Thyroid gland (tissue), 4 donors: ENCODE measurements at regions not wholly inside any gene's neighbourhood (a gene's known extent, or its start where the extent isn't known, plus 50 kb on each side); places are given as distances from the start of the nearest gene placed in this dataset.

Source experiments
- POLR2A ChIP-seq, 2 donors: fragments of 450-650 bp; IDR thresholded peaks; one replicate each; pipeline ENCODE4 v1.6.1; 2017; ENCODE audit warnings: antibody characterized with exemption in 2 of 2, mild to moderate bottlenecking in 2 of 2, moderate library complexity in 1 of 2
- TF ChIP-seq, protein P1 (sequence below), 6 experiments: fragments of 200-600 bp in 3 of 6; fragments of 450-650 bp in 3 of 6; sonication (generic) in 3 of 6; IDR thresholded peaks; one replicate each; pipeline ENCODE4 v1.5.1; 2016 to 2019; ENCODE audit warnings: antibody characterized with exemption in 6 of 6, mild to moderate bottlenecking in 2 of 6, inconsistent platforms in 1 of 6, moderate library complexity in 1 of 6

DNA sequence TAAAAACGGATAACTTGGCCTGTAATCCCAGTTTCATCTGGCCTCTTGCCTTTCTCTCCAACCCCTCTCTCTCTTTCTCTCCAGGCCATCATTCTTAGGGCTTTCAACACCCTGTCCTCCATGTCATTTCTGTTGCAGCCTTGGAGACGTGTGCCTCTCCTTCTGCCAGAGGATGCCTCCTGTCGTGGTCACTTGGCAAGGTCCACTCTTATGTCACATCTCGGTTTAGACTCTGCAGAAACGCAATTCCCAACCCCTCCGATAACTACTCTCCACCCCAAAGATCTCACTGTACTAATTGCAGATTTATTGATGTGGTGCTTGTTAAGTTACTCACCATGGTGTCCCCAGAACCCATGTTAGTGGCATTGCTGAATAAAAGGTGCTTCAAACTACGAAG, 787.3 kb upstream of the RBFOX1 start:
- TF ChIP-seq, protein P1, sequence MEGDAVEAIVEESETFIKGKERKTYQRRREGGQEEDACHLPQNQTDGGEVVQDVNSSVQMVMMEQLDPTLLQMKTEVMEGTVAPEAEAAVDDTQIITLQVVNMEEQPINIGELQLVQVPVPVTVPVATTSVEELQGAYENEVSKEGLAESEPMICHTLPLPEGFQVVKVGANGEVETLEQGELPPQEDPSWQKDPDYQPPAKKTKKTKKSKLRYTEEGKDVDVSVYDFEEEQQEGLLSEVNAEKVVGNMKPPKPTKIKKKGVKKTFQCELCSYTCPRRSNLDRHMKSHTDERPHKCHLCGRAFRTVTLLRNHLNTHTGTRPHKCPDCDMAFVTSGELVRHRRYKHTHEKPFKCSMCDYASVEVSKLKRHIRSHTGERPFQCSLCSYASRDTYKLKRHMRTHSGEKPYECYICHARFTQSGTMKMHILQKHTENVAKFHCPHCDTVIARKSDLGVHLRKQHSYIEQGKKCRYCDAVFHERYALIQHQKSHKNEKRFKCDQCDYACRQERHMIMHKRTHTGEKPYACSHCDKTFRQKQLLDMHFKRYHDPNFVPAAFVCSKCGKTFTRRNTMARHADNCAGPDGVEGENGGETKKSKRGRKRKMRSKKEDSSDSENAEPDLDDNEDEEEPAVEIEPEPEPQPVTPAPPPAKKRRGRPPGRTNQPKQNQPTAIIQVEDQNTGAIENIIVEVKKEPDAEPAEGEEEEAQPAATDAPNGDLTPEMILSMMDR (IDR thresholded peaks at IDR 0.05) = no peak
- TF ChIP-seq POLR2A (IDR thresholded peaks at IDR 0.05) = no peak
